GM23248 (cell line): ENCODE measurements at regions not wholly inside any gene's neighbourhood (a gene's known extent, or its start where the extent isn't known, plus 50 kb on each side); places are given as distances from the start of the nearest gene placed in this dataset.

Experiments used
- DNase-seq: peaks from one replicate; pipeline ENCODE4 v3.0.0-alpha.2; 2015
- H2AFZ ChIP-seq: fragments of 200-600 bp; sonication (generic); 2 replicates; pipeline ENCODE4 v1.6.1; 2016; ENCODE audit warnings: antibody characterized with exemption
- H3F3A ChIP-seq: fragments of 200-600 bp; sonication (generic); 2 replicates; pipeline ENCODE4 v1.6.1; 2016; ENCODE audit warnings: mild to moderate bottlenecking, antibody characterized with exemption, mixed run types; ENCODE audit not compliant: insufficient read depth
- H3K27ac ChIP-seq: fragments of 200-600 bp; sonication (generic); 2 replicates; pipeline ENCODE4 v1.5.1; 2016; ENCODE audit warnings: mild to moderate bottlenecking
- H3K27me3 ChIP-seq: fragments of 200-600 bp; sonication (generic); replicated peaks from 2 replicates; pipeline ENCODE4 v1.6.1; 2016; ENCODE audit warnings: mild to moderate bottlenecking; ENCODE audit not compliant: insufficient read depth
- H3K36me3 ChIP-seq: fragments of 200-600 bp; sonication (generic); 2 replicates; pipeline ENCODE4 v1.6.1; 2016; ENCODE audit warnings: low read depth, mild to moderate bottlenecking
- H3K4me1 ChIP-seq: fragments of 200-600 bp; sonication (generic); 2 replicates; pipeline ENCODE4 v1.6.1; 2016; ENCODE audit warnings: mild to moderate bottlenecking; ENCODE audit not compliant: insufficient read depth
- H3K4me2 ChIP-seq: fragments of 200-600 bp; sonication (generic); one replicate; pipeline ENCODE4 v1.6.1; 2016; ENCODE audit warnings: mild to moderate bottlenecking; ENCODE audit not compliant: unreplicated experiment
- H3K4me3 ChIP-seq: fragments of 200-600 bp; sonication (generic); 2 replicates; pipeline ENCODE4 v1.5.1; 2016; ENCODE audit warnings: mild to moderate bottlenecking
- H3K79me2 ChIP-seq: fragments of 200-600 bp; sonication (generic); 2 replicates; pipeline ENCODE4 v1.6.1; 2016; ENCODE audit warnings: mild to moderate bottlenecking; ENCODE audit not compliant: insufficient read depth
- H3K9ac ChIP-seq: fragments of 200-600 bp; sonication (generic); 2 replicates; pipeline ENCODE4 v1.6.1; 2016; ENCODE audit warnings: mild to moderate bottlenecking
- H3K9me2 ChIP-seq: fragments of 200-600 bp; sonication (generic); 2 replicates; pipeline ENCODE4 v1.6.1; 2016; ENCODE audit warnings: mixed run types, mild to moderate bottlenecking, moderate library complexity; ENCODE audit not compliant: insufficient read depth
- H3K9me3 ChIP-seq: fragments of 200-600 bp; sonication (generic); one replicate; pipeline ENCODE4 v1.6.1; 2017; ENCODE audit warnings: low read depth
- H4K20me1 ChIP-seq: fragments of 200-600 bp; sonication (generic); 2 replicates; pipeline ENCODE4 v1.6.0; 2016; ENCODE audit not compliant: insufficient read depth
- EZH2 ChIP-seq: fragments of 200-600 bp; sonication (generic); IDR thresholded peaks from 2 replicates; pipeline ENCODE4 v1.6.1; 2018; ENCODE audit warnings: antibody characterized with exemption, mild to moderate bottlenecking; ENCODE audit not compliant: insufficient read depth, poor library complexity, severe bottlenecking
- EZH2phosphoT487 ChIP-seq: fragments of 200-600 bp; sonication (generic); IDR thresholded peaks from 2 replicates; pipeline ENCODE4 v1.6.1; 2018; ENCODE audit warnings: antibody characterized with exemption, moderate library complexity, mild to moderate bottlenecking, low read depth; ENCODE audit not compliant: insufficient read depth
- WGBS, 2 experiments: methylation state at CpG; one replicate each; pipeline ENCODE4 v1.1.6; 2015 to 2017; ENCODE audit warnings: low lambda C conversion rate in 2 of 2, low coverage in 1 of 2; ENCODE audit errors: missing lambda C conversion rate in 2 of 2; 5-methylcytosine and 5-hydroxymethylcytosine counted together
- in situ Hi-C: fragments of 300-500 bp; cut with MboI; formaldehyde crosslinking; loops from 2 replicates; pipeline ENCODE4 v1.15.0; 2020

DNA sequence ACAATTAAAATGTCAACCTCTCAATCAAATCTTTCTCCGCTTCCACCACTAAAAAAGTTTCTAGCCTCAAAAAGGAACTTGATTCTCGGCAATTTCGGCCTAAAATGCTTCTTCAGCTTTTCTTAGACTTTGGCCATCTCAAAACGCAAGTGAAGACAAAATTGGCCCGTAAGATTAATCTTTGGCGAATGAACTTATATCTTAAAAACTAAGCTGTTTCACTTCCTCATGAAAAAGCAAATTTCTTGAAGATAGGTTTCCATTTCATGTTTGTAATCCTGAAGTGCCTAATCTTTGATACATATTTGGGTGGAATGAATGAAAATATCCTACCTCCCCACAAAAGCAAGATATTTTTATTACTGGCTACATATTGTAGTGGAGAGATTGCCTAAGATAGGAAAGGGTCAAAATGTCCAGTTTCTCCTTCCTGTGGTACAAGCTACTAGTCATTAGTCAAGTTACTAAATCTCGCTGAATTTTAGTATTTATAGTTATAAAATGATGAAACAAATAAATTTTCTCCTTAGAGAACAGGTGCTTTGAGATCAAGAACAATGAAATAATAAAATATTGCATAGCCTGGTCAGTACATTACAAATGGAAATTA is 85.4 kb upstream of the ZEB2 start:
- no peak for DNase-seq
- no peak overlapping the region for H3K4me3 ChIP-seq
- in situ Hi-C loops, result no loop called here
- no peaks in the 10 kb centered on the region for H3K27me3 ChIP-seq
- H3K9me3 ChIP-seq, result no peaks in the 10 kb centered on the region
- H3K36me3 ChIP-seq, result no peaks in the 10 kb centered on the region
- no peak for TF ChIP-seq EZH2
- no peak for TF ChIP-seq EZH2phosphoT487
- no peaks in the 10 kb centered on the region for H3K79me2 ChIP-seq
- 80 to 86% methylated on average over 7 of the region's 7 CpGs for WGBS, 2 experiments
- no peaks in the 10 kb centered on the region for H3K9me2 ChIP-seq
- H2AFZ ChIP-seq, result no peak overlapping the region
- H3K4me1 ChIP-seq, result peaks cover 7% of the 10 kb centered on the region; the same call in 1 of the 2 replicates
- no peaks in the 10 kb centered on the region for H3F3A ChIP-seq
- no peak overlapping the region for H3K27ac ChIP-seq
- no peak overlapping the region for H3K9ac ChIP-seq
- no peak overlapping the region for H3K4me2 ChIP-seq
- H4K20me1 ChIP-seq, result no peaks in the 10 kb centered on the region

DNA sequence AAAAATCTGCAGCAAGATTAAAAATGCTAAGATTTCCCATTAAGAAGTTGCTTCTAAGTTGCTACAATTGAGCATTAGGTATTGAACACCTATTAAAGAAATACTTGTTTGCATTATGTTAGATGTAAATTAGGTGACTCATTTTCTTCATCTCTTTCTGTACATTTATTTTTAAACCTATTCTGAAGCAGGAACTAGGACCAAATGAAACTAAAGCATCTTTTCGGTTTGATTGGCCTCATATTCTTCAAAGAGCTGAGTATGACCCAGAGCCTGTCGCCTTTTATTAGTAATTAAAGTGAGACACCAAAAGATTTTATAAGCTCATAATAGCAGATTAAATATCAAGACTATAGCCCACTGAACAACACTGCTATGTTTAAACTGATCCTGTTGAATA is 83.4 kb upstream of the ZEB2 start:
- no peak for DNase-seq
- Histone ChIP-seq H3K4me1 (peaks cover 7% of the 10 kb centered on the region; the same call in 1 of the 2 replicates), H3K27ac (no peak overlapping the region), H3K9me2 (no peaks in the 10 kb centered on the region), H2AFZ (no peak overlapping the region), H3F3A (no peaks in the 10 kb centered on the region), H3K27me3 (no peaks in the 10 kb centered on the region), H3K79me2 (no peaks in the 10 kb centered on the region), H3K36me3 (no peaks in the 10 kb centered on the region), H3K4me3 (no peak overlapping the region), H4K20me1 (no peaks in the 10 kb centered on the region), H3K9me3 (no peaks in the 10 kb centered on the region), H3K9ac (no peak overlapping the region), H3K4me2 (no peak overlapping the region)
- TF ChIP-seq EZH2, result no peak
- no peak for TF ChIP-seq EZH2phosphoT487
- 90 to 92% methylated on average over 2 of the region's 2 CpGs for WGBS, 2 experiments
- in situ Hi-C loops, result no loop called here

DNA sequence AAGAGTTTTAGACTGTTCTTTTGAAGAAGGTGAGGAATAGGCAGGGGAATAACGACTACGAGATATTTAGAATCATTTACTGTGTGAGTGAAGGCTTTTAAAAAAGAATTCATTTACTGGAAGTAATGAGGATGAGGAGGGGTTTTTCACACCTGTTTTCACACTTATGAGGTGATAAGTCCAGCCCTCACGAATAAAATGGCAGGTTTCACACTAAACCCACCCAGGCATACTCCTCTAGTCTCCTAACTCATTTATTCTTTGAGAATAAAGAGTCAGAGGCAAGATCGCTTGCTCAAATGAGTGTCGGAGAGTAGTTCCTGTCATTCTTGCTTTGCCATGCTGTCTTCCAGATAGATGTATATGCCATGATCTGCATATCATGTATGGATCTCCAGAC is 79.0 kb upstream of the ZEB2 start:
- TF ChIP-seq EZH2phosphoT487 (no peak), EZH2 (no peak)
- DNase-seq, result no peak
- no peaks in the 10 kb centered on the region for H3K36me3 ChIP-seq
- H3K27ac ChIP-seq, result no peak overlapping the region
- no peaks in the 10 kb centered on the region for H3F3A ChIP-seq
- H3K4me2 ChIP-seq, result no peak overlapping the region
- H3K9me2 ChIP-seq, result no peaks in the 10 kb centered on the region
- no peak overlapping the region for H3K4me3 ChIP-seq
- no peaks in the 10 kb centered on the region for H3K9me3 ChIP-seq
- H3K27me3 ChIP-seq, result no peaks in the 10 kb centered on the region
- no peaks in the 10 kb centered on the region for H3K79me2 ChIP-seq
- H3K4me1 ChIP-seq, result no peaks in the 10 kb centered on the region; the same call in 1 of the 2 replicates
- in situ Hi-C loops, result no loop called here
- WGBS, 2 experiments, result 59 to 61% methylated on average over 5 of the region's 5 CpGs
- no peak overlapping the region for H2AFZ ChIP-seq
- H3K9ac ChIP-seq, result no peak overlapping the region
- no peaks in the 10 kb centered on the region for H4K20me1 ChIP-seq

DNA sequence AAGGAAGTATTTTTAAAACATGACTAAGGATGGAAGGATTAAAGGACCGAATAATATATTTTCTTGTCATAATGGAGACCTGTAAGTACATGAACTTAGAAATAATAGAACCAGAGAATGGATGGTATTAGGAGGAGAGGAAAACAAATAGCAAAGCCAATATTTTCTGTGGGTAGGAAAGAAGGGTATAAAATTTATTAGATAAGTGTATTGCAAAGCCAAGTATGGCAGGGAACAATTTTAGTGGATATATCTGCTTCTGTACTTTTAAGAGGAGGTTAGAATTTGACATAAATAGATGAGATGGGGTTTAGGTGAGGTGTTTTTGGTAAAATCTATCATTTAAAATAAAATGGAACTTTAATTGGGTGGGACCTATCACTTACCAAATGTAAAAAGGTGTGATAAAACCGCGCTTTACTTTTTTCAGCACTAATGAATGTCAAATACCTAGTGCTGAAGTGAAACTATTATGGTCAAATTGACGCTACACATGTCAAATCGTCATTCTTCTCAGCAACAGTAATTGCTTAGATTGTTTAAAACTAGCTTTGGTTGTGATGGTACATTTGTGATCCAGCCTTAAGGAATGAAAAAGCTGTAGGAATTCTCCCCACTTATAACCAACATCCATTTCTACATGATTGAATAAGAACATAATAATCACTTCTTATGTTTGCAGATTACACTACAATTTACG is 78.1 kb upstream of the ZEB2 start:
- H3K36me3 ChIP-seq, result no peaks in the 10 kb centered on the region
- H4K20me1 ChIP-seq, result no peaks in the 10 kb centered on the region
- TF ChIP-seq EZH2phosphoT487, result no peak
- TF ChIP-seq EZH2, result no peak
- H3K9me3 ChIP-seq, result no peaks in the 10 kb centered on the region
- H3F3A ChIP-seq, result no peaks in the 10 kb centered on the region
- in situ Hi-C loops, result no loop called here
- H2AFZ ChIP-seq, result no peak overlapping the region
- H3K27me3 ChIP-seq, result no peaks in the 10 kb centered on the region
- no peak overlapping the region for H3K4me3 ChIP-seq
- H3K4me1 ChIP-seq, result no peaks in the 10 kb centered on the region; the same call in 1 of the 2 replicates
- no peak overlapping the region for H3K9ac ChIP-seq
- DNase-seq, result no peak
- no peak overlapping the region for H3K4me2 ChIP-seq
- no peaks in the 10 kb centered on the region for H3K9me2 ChIP-seq
- no peaks in the 10 kb centered on the region for H3K79me2 ChIP-seq
- no peak overlapping the region for H3K27ac ChIP-seq
- WGBS, 2 experiments, result 70 to 71% methylated on average over 6 of the region's 6 CpGs
